Kidney (tissue), 13 donors: ENCODE measurements at regions not wholly inside any gene's neighbourhood (a gene's known extent, or its start where the extent isn't known, plus 50 kb on each side); places are given as distances from the start of the nearest gene placed in this dataset.

Experiments
- DNase-seq, 5 donors: peaks; one replicate each; pipeline ENCODE4 v3.0.0-alpha.2; 2013 to 2020
- FAIRE-seq: peaks from 2 replicates; lab custom pipeline; 2012; peaks lifted over from hg19 to GRCh38; lab: Jason Lieb, UNC
- H3K27ac ChIP-seq, 2 donors: one replicate each; pipeline ENCODE4 v1.7.0; 2013; ENCODE audit warnings: low read depth in 2 of 2, low read length in 2 of 2, inconsistent platforms in 1 of 2
- H3K27me3 ChIP-seq: one replicate; pipeline ENCODE4 v1.7.1; 2013; ENCODE audit warnings: low read length, inconsistent platforms; ENCODE audit not compliant: control insufficient read depth, insufficient read depth
- H3K36me3 ChIP-seq, 3 donors: one replicate each; pipeline versions ENCODE4 v1.7.0 to v1.7.1; 2013; ENCODE audit warnings: low read length in 3 of 3, control low read depth in 1 of 3, inconsistent platforms in 1 of 3; ENCODE audit not compliant: insufficient read depth in 3 of 3, control insufficient read depth in 2 of 3
- H3K4me1 ChIP-seq, 3 donors: one replicate each; pipeline versions ENCODE4 v1.7.0 to v1.7.1; 2013; ENCODE audit warnings: low read length in 3 of 3, inconsistent platforms in 1 of 3, low read depth in 1 of 3; ENCODE audit not compliant: control insufficient read depth in 2 of 3, insufficient read depth in 2 of 3
- H3K4me3 ChIP-seq, 3 donors: one replicate each; pipeline versions ENCODE4 v1.7.0 to v1.8.1; 2013; ENCODE audit warnings: low read length in 3 of 3, control low read depth in 1 of 3, inconsistent platforms in 1 of 3
- H3K9ac ChIP-seq, 3 donors: one replicate each; pipeline versions ENCODE4 v1.7.0 to v1.7.1; 2013; ENCODE audit warnings: low read length in 3 of 3, control low read depth in 1 of 3, inconsistent platforms in 1 of 3
- H3K9me3 ChIP-seq, 3 donors: one replicate each; pipeline versions ENCODE4 v1.7.0 to v1.7.1; 2013; ENCODE audit warnings: low read length in 3 of 3, control low read depth in 1 of 3, inconsistent platforms in 1 of 3; ENCODE audit not compliant: control insufficient read depth in 2 of 3, insufficient read depth in 1 of 3
- CTCF ChIP-seq: IDR thresholded peaks from 3 replicates; pipeline ENCODE4 v1.5.1; 2012; ENCODE audit warnings: mild to moderate bottlenecking, moderate library complexity, borderline replicate concordance; ENCODE audit not compliant: insufficient read depth; ENCODE audit errors: extremely low read depth
- intact Hi-C: fragments of 100-400 bp; cut with DNase I; formaldehyde crosslinking; loops from one replicate; pipeline ENCODE4 v1.11.1; 2022
- donor health status: control.
- donor health status: control.
- donor health status: control.
- donor health status: control.
- donor health status: control.
- donor health status: DM: yes; HTN: yes; CAD: no.
- donor health status: Normal renal cell carcinoma (clear cell type).

GRCh38 chr16:64158941-64159588, 962.8 kb downstream of the CDH11 start:
- FAIRE-seq (no peak), DNase-seq (no peak)
- Histone ChIP-seq H3K27me3 (no peaks in the 10 kb centered on the region), H3K27ac (no peak overlapping the region), H3K36me3 (no peaks in the 10 kb centered on the region), H3K4me1 (no peaks in the 10 kb centered on the region), H3K9me3 (no peaks in the 10 kb centered on the region), H3K9ac (no peak overlapping the region), H3K4me3 (no peak overlapping the region)
- intact Hi-C loops: no loop called here
- TF ChIP-seq CTCF: no peak

GRCh38 chr16:64153718-64154117, 968.1 kb downstream of the CDH11 start:
- H3K9ac ChIP-seq: no peak overlapping the region
- no peaks in the 10 kb centered on the region for H3K27me3 ChIP-seq
- FAIRE-seq: no peak
- H3K4me3 ChIP-seq: no peak overlapping the region
- intact Hi-C loops: no loop called here
- no peak overlapping the region for H3K27ac ChIP-seq
- no peak for DNase-seq
- no peaks in the 10 kb centered on the region for H3K36me3 ChIP-seq
- H3K9me3 ChIP-seq: no peaks in the 10 kb centered on the region
- H3K4me1 ChIP-seq: no peaks in the 10 kb centered on the region
- no peak for TF ChIP-seq CTCF

GRCh38 chr16:64151990-64152767, 969.7 kb downstream of the CDH11 start:
- Histone ChIP-seq H3K36me3 (no peaks in the 10 kb centered on the region), H3K9me3 (no peaks in the 10 kb centered on the region), H3K27ac (no peak overlapping the region), H3K4me3 (no peak overlapping the region), H3K27me3 (no peaks in the 10 kb centered on the region), H3K9ac (no peak overlapping the region), H3K4me1 (no peaks in the 10 kb centered on the region)
- DNase-seq (no peak), FAIRE-seq (no peak)
- no peak for TF ChIP-seq CTCF
- intact Hi-C loops: no loop called here
